ENCODE measurements at regions not wholly inside any gene's neighbourhood (a gene's known extent, or its start where the extent isn't known, plus 50 kb on each side); places are given as distances from the start of the nearest gene placed in this dataset.

- TF ChIP-seq, protein P1, sequence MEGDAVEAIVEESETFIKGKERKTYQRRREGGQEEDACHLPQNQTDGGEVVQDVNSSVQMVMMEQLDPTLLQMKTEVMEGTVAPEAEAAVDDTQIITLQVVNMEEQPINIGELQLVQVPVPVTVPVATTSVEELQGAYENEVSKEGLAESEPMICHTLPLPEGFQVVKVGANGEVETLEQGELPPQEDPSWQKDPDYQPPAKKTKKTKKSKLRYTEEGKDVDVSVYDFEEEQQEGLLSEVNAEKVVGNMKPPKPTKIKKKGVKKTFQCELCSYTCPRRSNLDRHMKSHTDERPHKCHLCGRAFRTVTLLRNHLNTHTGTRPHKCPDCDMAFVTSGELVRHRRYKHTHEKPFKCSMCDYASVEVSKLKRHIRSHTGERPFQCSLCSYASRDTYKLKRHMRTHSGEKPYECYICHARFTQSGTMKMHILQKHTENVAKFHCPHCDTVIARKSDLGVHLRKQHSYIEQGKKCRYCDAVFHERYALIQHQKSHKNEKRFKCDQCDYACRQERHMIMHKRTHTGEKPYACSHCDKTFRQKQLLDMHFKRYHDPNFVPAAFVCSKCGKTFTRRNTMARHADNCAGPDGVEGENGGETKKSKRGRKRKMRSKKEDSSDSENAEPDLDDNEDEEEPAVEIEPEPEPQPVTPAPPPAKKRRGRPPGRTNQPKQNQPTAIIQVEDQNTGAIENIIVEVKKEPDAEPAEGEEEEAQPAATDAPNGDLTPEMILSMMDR (conservative IDR thresholded peaks at IDR 0.05; ENCODE audit: low read depth, low read length), result no peak
- TF ChIP-seq USF2 (IDR thresholded peaks at IDR 0.05; ENCODE audit: low read depth, low read length) (no peak), CEBPB (IDR thresholded peaks at IDR 0.05; ENCODE audit: low read depth, low read length) (no peak), SMC3 (IDR thresholded peaks at IDR 0.05; ENCODE audit: low read depth, low read length) (no peak), RFX5 (IDR thresholded peaks at IDR 0.05; ENCODE audit: low read depth, low read length) (no peak), MAZ (IDR thresholded peaks at IDR 0.05; ENCODE audit: borderline replicate concordance, low read depth, low read length) (no peak), POLR2A (IDR thresholded peaks at IDR 0.05; ENCODE audit: low read depth, low read length) (no peak), RCOR1 (IDR thresholded peaks at IDR 0.05; ENCODE audit: insufficient replicate concordance, low read length) (no peak), BHLHE40 (IDR thresholded peaks at IDR 0.05; ENCODE audit: low read depth, low read length) (no peak), ELK1 (IDR thresholded peaks at IDR 0.05; ENCODE audit: borderline replicate concordance, low read depth, low read length) (no peak), RAD21 (IDR thresholded peaks at IDR 0.05; ENCODE audit: low read length) (no peak)
Measured at GRCh38 chr10:61289813-61290212, 163.4 kb downstream of the TMEM26 start.
